NCI-H2029 treated with DMSO at 0.1 percent for 48 hours (cell line): ENCODE measurements at regions not wholly inside any gene's neighbourhood (a gene's known extent, or its start where the extent isn't known, plus 50 kb on each side); places are given as distances from the start of the nearest gene placed in this dataset.

Experiments
- DNase-seq: peaks from one replicate; lab custom pipeline; 2025; lab: John Stamatoyannopoulos, UW

DNA sequence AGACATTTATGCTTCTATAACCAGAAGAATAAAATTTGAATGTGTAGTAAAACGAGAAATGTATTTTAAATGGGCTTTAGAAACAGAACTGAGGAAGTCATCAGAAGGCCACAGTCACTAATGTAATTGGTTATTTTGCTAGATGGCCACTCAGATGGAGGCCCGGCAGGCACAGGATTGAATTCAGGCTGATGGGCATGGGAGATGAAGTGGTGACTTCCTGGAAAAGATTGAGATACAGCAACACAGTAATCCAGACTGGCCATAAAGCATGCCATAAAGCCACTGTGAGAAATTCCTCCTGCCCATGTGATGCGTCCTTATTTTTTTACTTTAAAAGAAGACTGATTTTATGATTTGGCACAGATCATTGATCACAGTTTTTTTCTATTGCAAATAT lies 297.7 kb downstream of the ICOS start:
- DNase-seq = no peak

DNA sequence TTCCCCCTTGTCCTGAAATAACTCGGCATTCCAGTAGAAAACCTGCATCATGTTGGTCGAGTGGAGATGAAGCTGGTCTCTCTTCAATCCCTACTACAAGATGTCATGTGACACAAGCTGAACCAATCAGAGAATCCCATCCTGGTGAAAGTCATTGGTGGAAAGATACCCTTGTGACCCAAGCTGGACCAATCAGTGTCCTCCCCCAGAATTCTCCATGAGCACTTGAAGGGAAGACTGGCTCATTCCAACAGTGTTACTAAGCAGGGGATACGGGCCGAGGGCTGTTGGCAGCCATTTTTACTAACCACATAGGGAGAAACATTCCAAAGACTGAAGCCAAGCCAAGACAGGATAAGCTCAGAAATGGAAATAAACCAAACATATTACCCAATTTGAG lies 298.3 kb downstream of the ICOS start:
- no peak for DNase-seq

DNA sequence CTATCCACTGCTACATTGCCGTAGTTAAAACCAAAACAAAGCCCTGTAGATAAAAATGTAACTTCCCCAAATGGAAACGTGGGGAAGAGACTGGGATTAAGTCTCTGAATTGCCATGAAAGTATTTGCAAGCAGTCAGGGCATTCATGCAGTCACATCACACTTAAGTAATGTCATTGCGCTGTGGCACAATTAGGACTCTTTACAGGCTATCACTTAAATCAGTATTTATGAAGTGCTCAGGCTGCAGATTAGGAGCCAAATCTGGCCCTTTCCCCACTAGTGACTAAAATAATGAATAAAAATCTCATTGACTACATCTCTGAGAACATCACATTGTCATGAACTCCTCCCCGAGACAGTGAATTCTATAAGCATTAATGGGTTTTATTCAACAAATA lies 300.9 kb downstream of the ICOS start:
- DNase-seq = no peak

DNA sequence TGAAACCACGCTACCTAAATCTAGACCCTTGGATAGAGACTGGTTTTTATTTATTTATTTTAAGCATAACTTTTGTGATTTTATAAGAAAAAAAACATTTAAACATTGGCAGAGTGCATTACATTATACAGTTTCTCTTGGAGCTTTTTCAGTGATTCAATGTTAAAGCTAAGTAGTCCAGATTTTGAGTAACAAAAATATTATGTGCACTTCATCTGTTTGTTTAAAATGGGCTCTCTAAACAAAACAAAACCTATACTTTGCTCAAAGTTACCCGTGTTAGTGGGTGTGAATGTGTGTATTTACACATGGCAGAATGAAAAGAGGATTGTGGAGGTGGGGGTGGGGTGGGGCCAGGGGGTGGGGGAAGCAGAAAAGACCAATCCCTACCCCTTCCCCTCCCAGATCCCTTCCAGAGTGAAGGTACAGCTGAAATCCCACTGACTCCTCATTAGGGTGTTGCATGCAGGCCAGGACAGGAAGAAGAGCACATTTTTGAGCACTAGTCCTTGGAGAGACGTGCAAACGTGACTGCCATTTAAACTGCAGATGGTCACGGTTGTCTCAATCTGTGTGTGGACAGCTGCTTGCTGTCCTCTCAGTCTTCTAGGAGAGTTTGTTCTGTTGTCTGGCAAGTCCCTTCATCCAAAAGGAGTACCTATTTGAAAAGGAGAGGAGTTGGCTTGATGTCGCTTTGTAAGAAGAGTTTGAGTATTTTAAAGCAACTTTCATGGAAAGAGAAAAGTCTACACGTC lies 303.0 kb downstream of the ICOS start:
- no peak for DNase-seq

DNA sequence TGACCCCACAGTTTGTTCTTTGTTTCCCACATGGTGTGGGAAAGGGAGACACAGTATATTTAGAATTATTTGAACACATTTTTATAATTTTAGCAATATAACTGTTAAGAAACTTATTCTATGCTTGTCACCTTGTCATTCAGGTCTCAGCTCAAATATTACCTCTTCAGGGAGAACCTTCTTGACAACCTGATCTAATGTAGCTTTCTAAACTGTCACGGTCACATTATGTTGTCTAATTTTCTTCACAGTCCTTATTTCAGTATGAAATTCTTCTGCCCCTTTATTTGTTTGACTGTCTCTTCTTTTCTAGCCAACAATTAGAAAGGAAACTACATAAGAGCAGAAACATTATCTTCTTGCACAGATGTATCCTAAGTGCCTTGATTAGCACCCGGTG lies 304.3 kb upstream of the PARD3B start:
- no peak for DNase-seq

DNA sequence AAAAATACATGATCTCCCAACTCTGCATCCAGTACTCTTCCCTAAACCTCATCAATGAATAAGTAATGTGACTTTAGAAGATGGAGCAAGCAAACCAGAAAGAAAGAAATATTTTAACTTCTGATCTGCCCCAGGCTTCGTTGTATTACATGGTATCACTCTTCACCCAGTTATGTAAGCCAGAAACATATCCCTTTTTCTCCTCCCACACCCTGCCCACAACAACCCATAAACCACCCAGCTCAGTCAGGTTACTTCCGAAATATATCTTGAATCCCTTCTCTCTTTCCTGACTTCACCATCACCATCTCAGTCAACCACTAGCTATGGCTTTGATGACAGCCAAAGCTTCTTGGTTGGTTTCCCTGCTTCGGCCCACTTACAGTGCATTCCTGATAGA lies 295.8 kb upstream of the PARD3B start:
- DNase-seq = no peak

DNA sequence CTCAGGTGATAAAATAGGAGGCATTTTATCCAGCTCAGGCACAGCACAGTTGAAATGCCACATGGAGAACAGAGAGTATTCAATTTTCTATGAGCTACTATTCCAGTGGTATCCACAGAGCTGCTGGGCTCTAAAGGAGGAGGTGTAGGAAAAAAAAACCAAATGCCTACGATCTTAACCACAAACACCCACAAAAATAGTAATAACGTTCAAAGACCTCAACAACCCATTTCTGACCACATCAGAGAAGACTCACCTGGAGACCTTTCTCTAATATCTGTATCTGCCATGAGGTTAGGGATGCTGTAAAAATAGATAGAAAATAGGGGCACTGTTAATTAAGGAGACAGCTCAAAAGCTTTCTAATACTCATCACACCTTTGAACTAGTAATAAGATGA lies 294.6 kb upstream of the PARD3B start:
- DNase-seq = no peak

DNA sequence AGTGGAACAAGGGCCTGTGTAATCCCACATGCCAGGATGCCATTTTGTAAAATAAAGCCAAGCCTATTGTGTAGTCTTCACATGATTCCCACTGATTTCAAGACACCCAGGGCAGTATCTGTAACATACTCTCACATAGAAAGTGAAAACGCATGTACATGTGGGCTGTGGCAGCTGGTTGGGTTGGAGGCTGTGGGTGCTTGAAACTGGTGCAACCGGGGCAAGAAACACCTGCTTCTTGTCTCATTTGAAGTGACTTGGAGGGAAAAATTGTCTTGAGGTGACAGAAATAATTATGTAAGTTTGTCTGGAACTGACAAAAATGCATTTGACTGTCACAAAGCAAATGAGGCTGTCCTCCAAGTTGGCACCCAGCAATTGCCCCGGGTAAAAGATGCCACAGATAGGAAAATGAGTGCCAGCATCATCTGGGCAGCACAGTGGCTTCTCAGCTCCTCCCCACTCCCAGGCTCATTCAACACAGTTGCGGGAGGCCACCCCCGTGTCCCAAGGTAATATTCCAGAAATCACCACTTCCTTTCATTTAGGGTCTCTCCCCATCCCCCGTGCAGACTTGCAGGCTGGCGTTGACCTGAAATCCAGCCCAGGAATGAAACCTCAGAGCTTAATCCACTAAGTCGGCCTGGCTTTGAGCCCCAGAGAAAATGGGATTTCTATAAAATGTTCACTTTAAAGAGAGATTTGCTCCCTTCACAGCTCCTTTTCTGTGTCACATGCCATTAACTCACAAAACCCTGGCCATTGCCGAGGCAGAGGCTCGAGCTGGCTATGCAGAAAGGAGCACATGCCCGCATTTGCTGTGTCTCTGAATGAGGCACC lies 293.9 kb upstream of the PARD3B start:
- DNase-seq = no peak

DNA sequence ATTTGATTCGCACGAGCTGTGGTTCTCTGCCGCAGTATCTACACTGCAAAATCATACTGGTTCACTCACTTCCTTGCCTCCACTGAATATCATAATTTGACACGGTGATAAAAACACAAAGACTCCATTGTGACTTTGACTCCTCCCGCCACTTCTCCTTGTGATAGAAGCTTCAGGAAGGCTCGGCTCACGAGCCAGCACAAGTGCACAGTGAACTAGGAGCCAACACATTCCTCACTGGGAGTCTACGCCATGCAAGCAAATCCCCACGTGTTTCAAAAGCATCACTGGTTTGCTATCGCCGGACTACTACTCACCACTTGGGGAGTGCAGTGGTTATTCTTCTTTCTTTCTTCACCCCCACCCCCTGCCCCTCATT lies 293.3 kb upstream of the PARD3B start:
- no peak for DNase-seq

DNA sequence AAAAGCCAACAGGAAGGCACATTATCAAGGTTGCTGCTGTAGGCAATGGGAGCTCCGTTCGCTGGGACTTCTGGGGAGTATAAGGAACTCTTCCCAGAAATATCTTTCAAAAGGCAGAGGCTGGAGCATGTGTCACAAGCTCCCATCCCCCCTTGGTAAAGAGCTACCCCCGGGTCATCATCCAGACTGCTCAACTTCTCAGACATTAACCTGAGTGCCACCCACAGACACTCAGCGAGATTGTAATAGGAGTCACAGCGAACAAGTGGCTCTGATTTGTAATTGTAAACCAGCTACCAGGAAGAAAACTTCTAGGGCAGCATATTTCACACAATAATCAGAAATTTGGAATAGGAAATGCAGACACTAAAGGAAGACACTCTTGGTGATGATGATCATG lies 290.2 kb upstream of the PARD3B start:
- no peak for DNase-seq

DNA sequence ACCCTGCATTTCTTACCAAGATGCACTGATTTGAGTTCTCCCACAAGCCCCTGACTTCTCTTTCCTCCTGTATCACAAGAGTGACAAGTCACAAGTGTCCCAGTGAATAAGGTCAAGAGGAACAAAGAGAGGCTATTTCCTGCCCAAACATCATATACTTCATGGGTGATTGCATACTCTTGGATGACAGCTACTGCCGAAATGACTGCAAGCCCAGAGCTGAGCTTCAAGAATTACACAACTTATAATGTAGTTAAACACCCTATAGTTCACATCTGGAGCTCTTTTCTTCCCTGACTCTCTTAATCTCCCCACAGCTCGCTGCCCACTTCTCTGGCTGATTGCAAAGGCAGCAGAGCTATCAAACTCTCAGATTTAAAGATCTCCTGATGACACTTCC lies 289.7 kb upstream of the PARD3B start:
- DNase-seq = no peak

DNA sequence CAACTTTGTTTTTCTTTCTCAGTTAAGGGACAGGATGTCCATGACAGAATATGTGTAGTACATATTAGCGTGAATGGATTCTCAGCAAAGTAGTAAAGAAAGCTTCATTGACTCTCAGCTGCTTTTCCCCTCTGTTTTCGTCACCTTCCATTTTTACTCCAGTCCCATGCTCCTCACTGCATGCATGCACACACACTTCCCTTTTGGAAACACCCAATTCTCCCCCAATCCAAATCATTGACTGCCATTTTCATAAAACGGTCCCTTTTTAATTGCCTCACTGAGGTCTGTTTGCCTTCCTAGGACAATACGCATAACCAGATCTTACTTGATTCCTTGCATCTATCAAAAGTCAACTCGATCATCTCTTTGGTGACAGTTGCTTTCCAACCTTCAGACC lies 287.5 kb upstream of the PARD3B start:
- DNase-seq = no peak

DNA sequence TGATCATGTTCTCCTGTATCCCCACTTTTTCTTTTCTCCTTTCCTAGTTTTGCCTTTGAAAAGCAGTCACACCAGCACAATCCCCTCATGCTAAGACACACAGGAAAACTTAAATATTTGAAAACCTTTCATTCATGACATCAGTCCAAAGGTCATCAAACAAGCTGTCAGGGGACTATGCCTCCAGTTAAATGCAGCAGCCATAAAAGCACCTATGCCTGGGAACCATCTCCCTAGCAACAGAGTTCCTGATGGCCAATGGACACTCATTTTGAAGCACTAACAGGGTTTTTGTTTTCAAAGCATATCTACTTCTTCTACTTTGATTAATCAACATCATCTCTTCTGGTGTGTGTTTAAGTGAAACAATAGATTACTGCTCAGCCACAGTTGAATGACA lies 286.4 kb upstream of the PARD3B start:
- no peak for DNase-seq

- DNase-seq = no peak
Observed at GRCh38 chr2:204260162-204260877, 285.0 kb upstream of the PARD3B start.

DNA sequence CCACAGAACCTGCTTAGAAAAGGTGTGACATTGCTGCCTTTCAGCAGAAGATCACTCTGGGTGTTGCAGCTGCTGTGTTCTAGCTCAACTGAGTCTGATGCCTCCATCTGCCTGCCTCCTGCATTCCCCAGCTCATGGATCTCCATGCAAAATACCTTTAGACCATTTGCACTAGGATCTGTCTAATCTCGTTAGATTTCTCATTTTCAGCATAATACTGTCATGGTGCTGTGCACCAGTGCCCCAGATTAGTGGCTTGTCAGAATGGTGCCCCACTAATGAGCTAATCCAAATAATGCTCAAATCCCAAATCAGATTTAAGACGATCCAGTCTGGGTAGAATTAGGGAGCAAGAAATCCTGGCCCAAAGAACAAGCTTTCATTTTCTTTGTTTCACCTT lies 284.4 kb upstream of the PARD3B start:
- no peak for DNase-seq

GRCh38 chr2:204261846-204262245 lies 283.4 kb upstream of the PARD3B start:
- DNase-seq = no peak

DNA sequence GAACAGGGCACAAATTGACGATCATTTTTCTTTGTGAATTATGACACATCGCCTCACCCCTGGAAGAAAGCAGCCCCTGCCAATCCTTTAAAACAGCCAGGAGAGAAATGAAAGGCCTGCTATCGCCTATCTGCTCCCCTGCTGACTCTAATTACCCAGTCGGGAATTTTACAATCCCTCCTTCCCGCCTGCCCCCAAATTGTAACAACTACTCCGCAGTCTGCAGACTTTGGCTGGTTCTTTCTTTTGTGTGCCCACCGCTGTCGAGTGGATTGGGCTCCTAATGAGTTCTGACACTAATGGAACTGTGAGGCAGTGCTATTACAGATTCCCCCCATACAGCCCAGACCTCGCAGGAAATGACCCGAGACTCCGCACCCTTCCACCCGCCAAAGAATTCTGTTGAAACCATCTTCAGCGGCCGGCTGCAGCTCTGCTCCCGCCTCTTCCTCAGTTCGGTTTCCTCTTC lies 281.2 kb upstream of the PARD3B start:
- DNase-seq = no peak

DNA sequence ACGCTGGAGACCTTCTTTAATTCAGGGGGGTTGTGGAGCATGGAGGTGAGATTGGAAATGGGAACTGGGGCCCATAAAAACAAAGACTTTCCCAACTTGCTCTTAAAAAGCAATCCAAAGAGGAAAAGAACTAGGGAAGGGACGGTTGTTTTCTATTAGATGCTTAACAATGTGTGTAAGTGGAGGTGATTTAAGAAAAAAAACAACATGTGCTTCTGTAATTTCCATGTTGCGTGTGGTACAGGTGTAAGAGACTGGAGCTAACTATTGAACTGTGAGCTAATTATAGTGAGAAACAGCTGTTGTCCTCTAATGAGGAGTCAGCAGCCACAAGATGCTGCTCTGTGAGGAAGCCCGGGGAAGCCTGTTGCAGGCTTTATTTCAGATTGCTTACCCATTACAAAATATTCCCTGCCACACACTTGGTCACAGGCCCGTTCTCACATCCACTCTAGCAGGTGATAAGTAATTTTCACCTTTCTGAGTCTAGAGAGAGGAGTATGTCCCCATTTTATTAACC lies 280.6 kb upstream of the PARD3B start:
- no peak for DNase-seq

- DNase-seq = no peak
Observed at GRCh38 chr2:204265681-204266181, 279.5 kb upstream of the PARD3B start.

- no peak for DNase-seq
Observed at GRCh38 chr2:204268458-204268857, 276.8 kb upstream of the PARD3B start.

DNA sequence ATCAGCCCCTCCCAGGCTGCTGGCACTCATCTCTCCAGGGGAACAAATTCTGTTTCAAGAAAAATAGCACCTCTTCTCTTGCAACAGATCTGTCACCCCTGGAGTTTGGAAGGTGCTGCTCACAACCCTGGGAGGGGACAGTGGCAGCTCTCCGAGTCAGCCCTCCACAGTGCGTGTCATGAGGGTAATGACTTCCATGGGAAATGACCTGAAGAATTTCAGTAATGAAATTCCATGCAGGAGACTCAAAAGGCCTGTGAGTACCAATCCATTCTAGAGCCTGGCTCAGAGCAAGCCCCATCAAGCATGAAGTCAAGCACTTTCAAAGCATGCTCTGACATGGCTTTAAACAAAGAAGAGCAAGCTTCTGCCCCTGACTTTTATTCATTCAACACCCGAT lies 276.3 kb upstream of the PARD3B start:
- DNase-seq = no peak

GRCh38 chr2:204272089-204272488 lies 273.2 kb upstream of the PARD3B start:
- DNase-seq = no peak
